Aorta (tissue), 5 donors: ENCODE measurements at regions not wholly inside any gene's neighbourhood (a gene's known extent, or its start where the extent isn't known, plus 50 kb on each side); places are given as distances from the start of the nearest gene placed in this dataset.

Experiments used
- ATAC-seq: fragments of 200-7000 bp; cut with Tn5 transposase; one replicate; pipeline ENCODE4 v1.9.1; 2022; ENCODE audit warnings: moderate library complexity; ENCODE audit not compliant: low FRiP score
- DNase-seq, 2 donors: peaks; one replicate each; pipeline ENCODE4 v3.0.0-alpha.2; 2020
- H3K27ac ChIP-seq, 2 donors: one replicate each; pipeline ENCODE4 v1.5.1; 2013; ENCODE audit warnings: low read length in 2 of 2, mild to moderate bottlenecking in 2 of 2, moderate library complexity in 2 of 2, control low read depth in 1 of 2, inconsistent platforms in 1 of 2, low read depth in 1 of 2
- H3K27me3 ChIP-seq, 2 donors: one replicate each; pipeline ENCODE4 v1.6.1; 2013; ENCODE audit warnings: control low read depth in 1 of 2, low read length in 1 of 2, mild to moderate bottlenecking in 1 of 2, moderate library complexity in 1 of 2; ENCODE audit not compliant: insufficient read depth in 2 of 2, control insufficient read depth in 1 of 2
- H3K36me3 ChIP-seq, 2 donors: one replicate each; pipeline ENCODE4 v1.6.1; 2013; ENCODE audit warnings: control low read depth in 1 of 2, low read length in 1 of 2, mild to moderate bottlenecking in 1 of 2; ENCODE audit not compliant: insufficient read depth in 2 of 2, control insufficient read depth in 1 of 2
- H3K4me1 ChIP-seq, 2 donors: one replicate each; pipeline ENCODE4 v1.6.1; 2013; ENCODE audit warnings: low read length in 2 of 2, control low read depth in 1 of 2, mild to moderate bottlenecking in 1 of 2, moderate library complexity in 1 of 2; ENCODE audit not compliant: insufficient read depth in 2 of 2, control insufficient read depth in 1 of 2
- H3K4me3 ChIP-seq, 2 donors: one replicate each; pipeline ENCODE4 v1.5.1; 2013; ENCODE audit warnings: low read length in 2 of 2, control low read depth in 1 of 2, mild to moderate bottlenecking in 1 of 2
- H3K9me3 ChIP-seq: one replicate; pipeline ENCODE4 v1.6.1; 2013; ENCODE audit warnings: mild to moderate bottlenecking, low read length; ENCODE audit not compliant: control insufficient read depth
- WGBS, 2 donors: extraction: QIAGEN DNeasy Blood & Tissue Kit; methylation state at CpG; one replicate each; pipeline ENCODE4 v1.1.7; 2013; 5-methylcytosine and 5-hydroxymethylcytosine counted together
- intact Hi-C, 2 donors: fragments of 100-400 bp; cut with DNase I; formaldehyde crosslinking; loops; one replicate each; pipeline versions ENCODE4 v1.14.2 to v1.15.0; 2022
- donor health status: healthy with polysubstance abuse.
- donor health status: Bipolar disorder and iron deficiency.
- donor health status: DM: no; HTN: no; CAD: no.
- donor health status: DM: no; HTN: no; CAD: no.
- donor health status: DM: yes; HTN: yes; CAD: no.

- WGBS, 2 donors, result 93 to 94% methylated on average over 6 of the region's 6 CpGs
- intact Hi-C loops, result no loop called here
- no peaks in the 10 kb centered on the region for H3K4me1 ChIP-seq
These were observed 179.0 kb downstream of the ADGRA3 start for GRCh38 chr4:22336822-22337221.

GRCh38 chr4:22334155-22334554 is 181.7 kb downstream of the ADGRA3 start:
- Histone ChIP-seq H3K9me3 (no peaks in the 10 kb centered on the region), H3K36me3 (peaks cover 0 to 2% of the 10 kb centered on the region in 2 donors), H3K27me3 (no peaks in the 10 kb centered on the region), H3K4me1 (no peaks in the 10 kb centered on the region), H3K4me3 (no peak overlapping the region), H3K27ac (no peak overlapping the region)
- intact Hi-C loops, result no loop called here
- ATAC-seq, result no peak
- DNase-seq, result no peak
- WGBS, 2 donors, result 83 to 91% methylated on average over 2 of the region's 2 CpGs

More at GRCh38 chr4:22336822-22337221, 179.0 kb downstream of the ADGRA3 start:
- Histone ChIP-seq H3K9me3 (peaks cover 1% of the 10 kb centered on the region), H3K27me3 (no peaks in the 10 kb centered on the region), H3K27ac (no peak overlapping the region), H3K36me3 (peaks cover 0 to 2% of the 10 kb centered on the region in 2 donors), H3K4me3 (no peak overlapping the region)
- DNase-seq (no peak), ATAC-seq (no peak)

GRCh38 chr4:22324422-22324821 is 191.4 kb downstream of the ADGRA3 start:
- 57 to 71% methylated on average over 1 of the region's 1 CpG for WGBS, 2 donors

DNA sequence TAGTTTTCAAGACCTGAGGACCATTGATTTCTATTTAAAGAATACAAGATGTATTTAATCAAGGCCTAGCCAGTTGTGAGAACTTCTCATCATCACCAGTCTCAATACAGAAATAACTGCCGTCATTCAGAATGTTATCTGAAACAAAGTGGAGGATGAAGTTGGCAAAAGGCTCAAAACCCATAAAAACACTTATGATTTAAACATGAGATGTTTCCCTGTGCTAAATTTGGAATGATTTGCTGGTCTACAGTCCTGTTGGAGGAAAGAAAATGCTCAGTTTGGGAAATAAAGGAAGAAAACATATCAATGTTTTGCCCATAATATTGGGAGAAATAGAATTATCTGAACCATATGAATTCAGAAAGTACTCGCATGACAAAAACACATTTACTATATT is 192.2 kb downstream of the ADGRA3 start:
- ATAC-seq (no peak), DNase-seq (no peak)
- 19 to 23% methylated on average over 2 of the region's 2 CpGs for WGBS, 2 donors
- H3K4me1 ChIP-seq, result no peaks in the 10 kb centered on the region
- H3K36me3 ChIP-seq, result no peaks in the 10 kb centered on the region
- H3K4me3 ChIP-seq, result no peak overlapping the region
- intact Hi-C loops, result no loop called here
- no peak overlapping the region for H3K27ac ChIP-seq
- H3K9me3 ChIP-seq, result peaks cover 1% of the 10 kb centered on the region
- H3K27me3 ChIP-seq, result no peaks in the 10 kb centered on the region

More at GRCh38 chr4:22324422-22324821, 191.4 kb downstream of the ADGRA3 start:
- H3K9me3 ChIP-seq, result peaks cover 1% of the 10 kb centered on the region
- no peaks in the 10 kb centered on the region for H3K36me3 ChIP-seq
- no peak overlapping the region for H3K27ac ChIP-seq
- DNase-seq (no peak), ATAC-seq (no peak)
- H3K4me1 ChIP-seq, result no peaks in the 10 kb centered on the region
- no peaks in the 10 kb centered on the region for H3K27me3 ChIP-seq
- H3K4me3 ChIP-seq, result no peak overlapping the region
- intact Hi-C loops, result no loop called here

DNA sequence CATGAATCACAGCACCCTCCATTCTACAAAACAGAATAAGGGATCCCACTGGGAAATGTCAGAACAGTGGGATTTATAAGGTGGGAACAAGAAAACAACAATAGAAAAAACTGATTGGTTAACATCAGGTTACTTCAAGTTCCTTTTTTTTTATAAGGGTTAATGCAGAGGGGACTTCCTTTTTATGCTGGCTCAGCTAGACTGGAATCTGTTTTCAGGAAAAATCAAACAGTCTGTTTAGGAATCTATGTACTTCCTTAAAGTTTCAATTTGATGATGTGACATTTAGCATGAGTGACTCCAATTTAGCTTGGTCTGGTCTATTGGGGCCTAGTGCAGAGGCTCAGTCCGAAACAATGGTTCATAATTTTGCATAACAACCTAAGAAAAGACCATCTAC is 192.9 kb downstream of the ADGRA3 start:
- Histone ChIP-seq H3K36me3 (no peaks in the 10 kb centered on the region), H3K4me1 (no peaks in the 10 kb centered on the region), H3K4me3 (no peak overlapping the region), H3K27ac (no peak overlapping the region), H3K9me3 (peaks cover 1% of the 10 kb centered on the region), H3K27me3 (no peaks in the 10 kb centered on the region)
- DNase-seq (no peak), ATAC-seq (no peak)
- intact Hi-C loops, result no loop called here
- 0 to 85% methylated on average over 1 of the region's 1 CpG for WGBS, 2 donors

DNA sequence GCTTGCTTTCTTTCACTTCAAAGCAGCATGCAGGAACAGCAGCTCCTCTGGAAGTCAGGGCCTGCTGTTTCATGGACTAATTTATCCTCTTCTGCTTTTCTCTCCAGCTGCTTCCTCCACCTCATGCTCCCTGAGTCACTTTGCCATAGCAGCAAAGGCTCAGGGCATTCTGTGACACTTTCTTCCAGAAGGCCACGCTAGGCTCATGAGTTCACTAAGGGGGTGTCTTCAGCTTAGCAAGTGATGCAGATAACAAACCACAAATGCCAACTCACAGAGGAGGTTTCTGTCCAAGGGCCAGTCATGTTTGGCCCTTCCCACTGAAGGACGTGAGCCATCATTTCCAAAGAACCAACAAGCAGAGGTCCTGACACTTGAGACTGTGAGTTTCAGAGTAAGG is 200.2 kb downstream of the ADGRA3 start:
- ATAC-seq (no peak), DNase-seq (no peak)
- Histone ChIP-seq H3K4me1 (no peaks in the 10 kb centered on the region), H3K9me3 (no peaks in the 10 kb centered on the region), H3K27ac (no peak overlapping the region), H3K27me3 (no peaks in the 10 kb centered on the region), H3K36me3 (no peaks in the 10 kb centered on the region), H3K4me3 (no peak overlapping the region)
- WGBS, 2 donors, result 43 to 45% methylated on average over 2 of the region's 2 CpGs
- intact Hi-C loops, result no loop called here

GRCh38 chr4:22313976-22314375 is 201.9 kb downstream of the ADGRA3 start:
- H3K4me3 ChIP-seq, result no peak overlapping the region
- ATAC-seq (no peak), DNase-seq (no peak)
- H3K36me3 ChIP-seq, result no peaks in the 10 kb centered on the region
- intact Hi-C loops, result no loop called here
- no peaks in the 10 kb centered on the region for H3K9me3 ChIP-seq
- no peaks in the 10 kb centered on the region for H3K4me1 ChIP-seq
- no peaks in the 10 kb centered on the region for H3K27me3 ChIP-seq
- no peak overlapping the region for H3K27ac ChIP-seq

DNA sequence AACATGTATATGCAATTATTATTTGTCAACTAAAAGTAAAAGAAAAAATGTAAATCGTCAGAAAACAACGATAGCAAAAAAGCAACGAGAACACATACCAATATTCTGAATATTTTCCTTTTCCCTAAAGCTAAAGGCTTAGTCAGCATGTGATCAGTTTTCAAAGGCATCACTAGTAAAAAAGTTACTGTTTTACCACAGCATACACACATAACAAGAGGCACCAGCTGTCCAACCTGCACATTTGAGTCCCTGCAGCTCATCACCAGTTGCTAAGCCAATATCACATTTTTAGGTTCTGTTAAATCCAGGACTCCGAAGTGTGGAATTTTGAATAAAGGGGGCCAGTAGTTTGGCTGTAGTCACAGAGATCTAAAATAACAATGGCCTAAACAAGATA is 203.8 kb downstream of the ADGRA3 start:
- ATAC-seq (no peak), DNase-seq (no peak)
- Histone ChIP-seq H3K36me3 (no peaks in the 10 kb centered on the region), H3K4me3 (no peak overlapping the region), H3K4me1 (no peaks in the 10 kb centered on the region), H3K27ac (no peak overlapping the region), H3K9me3 (no peaks in the 10 kb centered on the region), H3K27me3 (no peaks in the 10 kb centered on the region)
- intact Hi-C loops, result no loop called here
- WGBS, 2 donors, result 84 to 86% methylated on average over 4 of the region's 4 CpGs

DNA sequence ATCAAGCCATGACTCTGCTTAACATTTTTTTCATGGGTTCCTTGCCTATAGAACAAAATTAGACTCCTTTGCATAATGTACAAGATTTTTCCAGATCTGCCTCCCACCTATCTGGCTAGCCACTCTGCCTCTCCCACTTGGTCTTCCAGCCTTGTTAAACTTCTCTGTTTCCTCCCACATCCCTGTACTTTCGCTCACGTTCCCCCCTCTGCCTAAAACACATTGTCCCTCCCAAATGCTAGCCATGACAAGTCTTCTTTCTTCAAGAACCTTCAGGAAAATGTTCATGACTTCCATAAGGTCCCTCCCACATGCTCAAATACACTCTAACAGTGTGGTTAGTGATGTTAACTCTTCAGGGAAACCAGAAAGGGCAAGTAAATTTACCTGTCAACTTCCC is 214.6 kb downstream of the ADGRA3 start:
- Histone ChIP-seq H3K27me3 (peaks cover 0 to 1% of the 10 kb centered on the region in 2 donors), H3K27ac (no peak overlapping the region), H3K4me1 (no peaks in the 10 kb centered on the region), H3K4me3 (no peak overlapping the region), H3K9me3 (no peaks in the 10 kb centered on the region), H3K36me3 (no peaks in the 10 kb centered on the region)
- ATAC-seq (no peak), DNase-seq (no peak)
- intact Hi-C loops, result no loop called here
- 82% methylated on average over 2 of the region's 2 CpGs for WGBS, 2 donors
